ENCODE measurements at regions not wholly inside any gene's neighbourhood (a gene's known extent, or its start where the extent isn't known, plus 50 kb on each side); places are given as distances from the start of the nearest gene placed in this dataset.

- TF ChIP-seq CTCF (IDR thresholded peaks at IDR 0.05; ENCODE audit: control extremely low read depth, extremely low read depth, low read depth, missing control alignments), result no peak
- ChIA-PET CTCF (interaction anchor here (0.7 to 2.2 kb wide), 5 partner anchors 9 to 237 kb away, joined by 3 to 7 read pairs (median 3); no protein-coding TSS in a partner anchor), POLR2A (no interaction called here)
- no peak for DNase-seq (ENCODE audit: extremely low spot score)
These were observed 51.0 kb upstream of the ERRFI1 start for GRCh38 chr1:8077120-8077573.

- ChIA-PET POLR2A (no interaction called here), CTCF (interaction anchor here (0.7 to 1.5 kb wide), 3 partner anchors 8 to 238 kb away, joined by 3 read pairs; no protein-coding TSS in a partner anchor)
- TF ChIP-seq CTCF (IDR thresholded peaks at IDR 0.05; ENCODE audit: control extremely low read depth, extremely low read depth, low read depth, missing control alignments), result no peak
- DNase-seq (ENCODE audit: extremely low spot score), result no peak
These were observed 50.1 kb upstream of the ERRFI1 start for GRCh38 chr1:8076176-8076575.

All from GM10248 (cell line).